ENCODE measurements at regions not wholly inside any gene's neighbourhood (a gene's known extent, or its start where the extent isn't known, plus 50 kb on each side); places are given as distances from the start of the nearest gene placed in this dataset.

DNA sequence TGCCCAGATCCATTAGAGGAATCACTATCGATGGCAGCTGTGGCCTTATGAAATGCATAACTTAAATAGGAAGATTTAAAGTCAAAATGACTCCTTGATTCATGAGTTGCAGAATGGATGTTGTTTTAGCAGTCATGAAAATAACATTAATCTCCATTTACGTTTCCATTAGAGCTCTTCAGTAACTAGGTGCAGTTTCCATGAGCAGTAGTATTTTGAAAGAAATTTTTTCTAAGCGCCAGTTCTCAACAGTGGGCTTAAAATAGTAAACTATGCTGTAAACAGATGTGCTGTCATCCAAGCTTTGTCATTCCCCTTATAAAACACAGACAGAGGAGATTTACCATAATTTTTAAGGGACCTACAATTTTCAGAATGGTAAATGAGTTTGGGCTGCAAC, 1414.1 kb downstream of the LRRC4C start:
- ChIA-PET CTCF (no interaction called here), POLR2A (no interaction called here)

DNA sequence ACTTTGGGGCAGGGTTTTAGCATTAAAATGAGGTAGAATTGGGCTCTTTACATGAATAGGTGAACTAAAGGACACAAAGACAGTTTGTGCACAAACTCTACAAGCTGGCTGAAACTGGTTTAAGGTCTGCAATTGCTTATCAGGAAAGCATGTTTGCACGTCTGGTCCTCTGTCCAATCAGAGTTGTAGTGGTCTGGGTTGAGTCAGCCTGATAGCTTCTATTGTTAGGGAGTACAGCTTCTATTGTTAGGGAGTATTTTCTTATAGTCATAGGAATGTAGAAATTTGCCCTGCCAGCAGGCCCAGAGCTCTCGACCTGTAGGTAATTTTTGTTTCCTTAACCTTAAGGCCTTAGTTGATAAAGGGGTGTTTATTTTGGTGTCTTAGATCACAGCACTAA, 1422.4 kb downstream of the LRRC4C start:
- no peak for DNase-seq
- Histone ChIP-seq H3K27me3 (ENCODE audit: insufficient read depth) (no peaks in the 10 kb centered on the region), H3K9me2 (no peaks in the 10 kb centered on the region), H3K4me2 (no peak overlapping the region), H3K27ac (ENCODE audit: low read depth in 2 of 2, low read length in 1 of 2) (no peak overlapping the region), H3K4me1 (ENCODE audit: control insufficient read depth in 1 of 2, insufficient read depth in 2 of 2, low read depth in 1 of 2, low read length in 1 of 2) (no peaks in the 10 kb centered on the region), H3K9me3 (no peaks in the 10 kb centered on the region), H3K4me3 (ENCODE audit: low read depth in 2 of 2, low read length in 1 of 2) (no peak overlapping the region), H3F3A (replicated peaks; ENCODE audit: insufficient read depth) (no peaks in the 10 kb centered on the region), H3K79me2 (ENCODE audit: insufficient read depth) (no peaks in the 10 kb centered on the region), H3K9ac (no peak overlapping the region), H2AFZ (ENCODE audit: low read depth) (no peak overlapping the region), H3K36me3 (replicated peaks in 1 of 2; ENCODE audit: control insufficient read depth in 1 of 2, insufficient read depth in 2 of 2, low read length in 1 of 2) (no peaks in the 10 kb centered on the region), H4K20me1 (ENCODE audit: insufficient read depth) (no peaks in the 10 kb centered on the region)
- POLR2A ChIA-PET: no interaction called here
- WGBS (ENCODE audit: low lambda C conversion rate): 3% methylated on average over 2 of the region's 2 CpGs
- CTCF ChIA-PET: no interaction called here
- TF ChIP-seq RFX5 (IDR thresholded peaks at IDR 0.05; ENCODE audit: low read length): no peak
- no peak for TF ChIP-seq RCOR1 (IDR thresholded peaks at IDR 0.05; ENCODE audit: low read length)
- no peak for TF ChIP-seq FOSL2 (IDR thresholded peaks at IDR 0.05; ENCODE audit: borderline replicate concordance, low read depth)
- no peak for TF ChIP-seq SMC3 (IDR thresholded peaks at IDR 0.05; ENCODE audit: low read depth, low read length)
- TF ChIP-seq TCF12 (IDR thresholded peaks at IDR 0.05): no peak
- TF ChIP-seq, protein P1, sequence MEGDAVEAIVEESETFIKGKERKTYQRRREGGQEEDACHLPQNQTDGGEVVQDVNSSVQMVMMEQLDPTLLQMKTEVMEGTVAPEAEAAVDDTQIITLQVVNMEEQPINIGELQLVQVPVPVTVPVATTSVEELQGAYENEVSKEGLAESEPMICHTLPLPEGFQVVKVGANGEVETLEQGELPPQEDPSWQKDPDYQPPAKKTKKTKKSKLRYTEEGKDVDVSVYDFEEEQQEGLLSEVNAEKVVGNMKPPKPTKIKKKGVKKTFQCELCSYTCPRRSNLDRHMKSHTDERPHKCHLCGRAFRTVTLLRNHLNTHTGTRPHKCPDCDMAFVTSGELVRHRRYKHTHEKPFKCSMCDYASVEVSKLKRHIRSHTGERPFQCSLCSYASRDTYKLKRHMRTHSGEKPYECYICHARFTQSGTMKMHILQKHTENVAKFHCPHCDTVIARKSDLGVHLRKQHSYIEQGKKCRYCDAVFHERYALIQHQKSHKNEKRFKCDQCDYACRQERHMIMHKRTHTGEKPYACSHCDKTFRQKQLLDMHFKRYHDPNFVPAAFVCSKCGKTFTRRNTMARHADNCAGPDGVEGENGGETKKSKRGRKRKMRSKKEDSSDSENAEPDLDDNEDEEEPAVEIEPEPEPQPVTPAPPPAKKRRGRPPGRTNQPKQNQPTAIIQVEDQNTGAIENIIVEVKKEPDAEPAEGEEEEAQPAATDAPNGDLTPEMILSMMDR (IDR thresholded peaks at IDR 0.05): no peak
- no peak for TF ChIP-seq MXI1 (IDR thresholded peaks at IDR 0.05; ENCODE audit: low read depth, low read length)
- TF ChIP-seq, protein P2, sequence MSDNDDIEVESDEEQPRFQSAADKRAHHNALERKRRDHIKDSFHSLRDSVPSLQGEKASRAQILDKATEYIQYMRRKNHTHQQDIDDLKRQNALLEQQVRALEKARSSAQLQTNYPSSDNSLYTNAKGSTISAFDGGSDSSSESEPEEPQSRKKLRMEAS (IDR thresholded peaks at IDR 0.05; ENCODE audit: low read depth): no peak
- TF ChIP-seq YY1 (IDR thresholded peaks at IDR 0.05; ENCODE audit: low read depth): no peak
- TF ChIP-seq TAF1 (IDR thresholded peaks at IDR 0.05; ENCODE audit: borderline replicate concordance, low read depth, low read length): no peak
- TF ChIP-seq, protein P3, sequence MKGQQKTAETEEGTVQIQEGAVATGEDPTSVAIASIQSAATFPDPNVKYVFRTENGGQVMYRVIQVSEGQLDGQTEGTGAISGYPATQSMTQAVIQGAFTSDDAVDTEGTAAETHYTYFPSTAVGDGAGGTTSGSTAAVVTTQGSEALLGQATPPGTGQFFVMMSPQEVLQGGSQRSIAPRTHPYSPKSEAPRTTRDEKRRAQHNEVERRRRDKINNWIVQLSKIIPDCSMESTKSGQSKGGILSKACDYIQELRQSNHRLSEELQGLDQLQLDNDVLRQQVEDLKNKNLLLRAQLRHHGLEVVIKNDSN (IDR thresholded peaks at IDR 0.05; ENCODE audit: borderline replicate concordance, low read depth): no peak
- TF ChIP-seq, protein P4, sequence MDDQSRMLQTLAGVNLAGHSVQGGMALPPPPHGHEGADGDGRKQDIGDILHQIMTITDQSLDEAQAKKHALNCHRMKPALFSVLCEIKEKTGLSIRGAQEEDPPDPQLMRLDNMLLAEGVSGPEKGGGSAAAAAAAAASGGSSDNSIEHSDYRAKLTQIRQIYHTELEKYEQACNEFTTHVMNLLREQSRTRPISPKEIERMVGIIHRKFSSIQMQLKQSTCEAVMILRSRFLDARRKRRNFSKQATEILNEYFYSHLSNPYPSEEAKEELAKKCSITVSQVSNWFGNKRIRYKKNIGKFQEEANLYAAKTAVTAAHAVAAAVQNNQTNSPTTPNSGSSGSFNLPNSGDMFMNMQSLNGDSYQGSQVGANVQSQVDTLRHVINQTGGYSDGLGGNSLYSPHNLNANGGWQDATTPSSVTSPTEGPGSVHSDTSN (IDR thresholded peaks at IDR 0.05): no peak
- TF ChIP-seq EZH2phosphoT487 (IDR thresholded peaks at IDR 0.05; ENCODE audit: borderline replicate concordance, low read depth): no peak
- no peak for TF ChIP-seq RXRA (IDR thresholded peaks at IDR 0.05; ENCODE audit: borderline replicate concordance, low read depth)
- no peak for TF ChIP-seq GATA2 (CRISPR knock-in tag; IDR thresholded peaks at IDR 0.05)
- TF ChIP-seq GABPA (IDR thresholded peaks at IDR 0.05; ENCODE audit: low read depth): no peak
- TF ChIP-seq, protein P5, sequence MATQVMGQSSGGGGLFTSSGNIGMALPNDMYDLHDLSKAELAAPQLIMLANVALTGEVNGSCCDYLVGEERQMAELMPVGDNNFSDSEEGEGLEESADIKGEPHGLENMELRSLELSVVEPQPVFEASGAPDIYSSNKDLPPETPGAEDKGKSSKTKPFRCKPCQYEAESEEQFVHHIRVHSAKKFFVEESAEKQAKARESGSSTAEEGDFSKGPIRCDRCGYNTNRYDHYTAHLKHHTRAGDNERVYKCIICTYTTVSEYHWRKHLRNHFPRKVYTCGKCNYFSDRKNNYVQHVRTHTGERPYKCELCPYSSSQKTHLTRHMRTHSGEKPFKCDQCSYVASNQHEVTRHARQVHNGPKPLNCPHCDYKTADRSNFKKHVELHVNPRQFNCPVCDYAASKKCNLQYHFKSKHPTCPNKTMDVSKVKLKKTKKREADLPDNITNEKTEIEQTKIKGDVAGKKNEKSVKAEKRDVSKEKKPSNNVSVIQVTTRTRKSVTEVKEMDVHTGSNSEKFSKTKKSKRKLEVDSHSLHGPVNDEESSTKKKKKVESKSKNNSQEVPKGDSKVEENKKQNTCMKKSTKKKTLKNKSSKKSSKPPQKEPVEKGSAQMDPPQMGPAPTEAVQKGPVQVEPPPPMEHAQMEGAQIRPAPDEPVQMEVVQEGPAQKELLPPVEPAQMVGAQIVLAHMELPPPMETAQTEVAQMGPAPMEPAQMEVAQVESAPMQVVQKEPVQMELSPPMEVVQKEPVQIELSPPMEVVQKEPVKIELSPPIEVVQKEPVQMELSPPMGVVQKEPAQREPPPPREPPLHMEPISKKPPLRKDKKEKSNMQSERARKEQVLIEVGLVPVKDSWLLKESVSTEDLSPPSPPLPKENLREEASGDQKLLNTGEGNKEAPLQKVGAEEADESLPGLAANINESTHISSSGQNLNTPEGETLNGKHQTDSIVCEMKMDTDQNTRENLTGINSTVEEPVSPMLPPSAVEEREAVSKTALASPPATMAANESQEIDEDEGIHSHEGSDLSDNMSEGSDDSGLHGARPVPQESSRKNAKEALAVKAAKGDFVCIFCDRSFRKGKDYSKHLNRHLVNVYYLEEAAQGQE (IDR thresholded peaks at IDR 0.05; ENCODE audit: low read depth, low read length): no peak
- TF ChIP-seq ELF1 (IDR thresholded peaks at IDR 0.05): no peak
- TF ChIP-seq EP300 (IDR thresholded peaks at IDR 0.05; ENCODE audit: borderline replicate concordance in 1 of 2, low read depth in 1 of 2, low read length in 1 of 2): no peak
- no peak for TF ChIP-seq SIN3A (IDR thresholded peaks at IDR 0.05; ENCODE audit: borderline replicate concordance, low read depth, low read length)

More for the DNA sequence above, 1414.1 kb downstream of the LRRC4C start:
- Histone ChIP-seq H2AFZ (ENCODE audit: low read depth) (no peak overlapping the region), H3K27me3 (ENCODE audit: insufficient read depth) (no peaks in the 10 kb centered on the region), H3K4me3 (ENCODE audit: low read depth in 2 of 2, low read length in 1 of 2) (no peak overlapping the region), H3K36me3 (replicated peaks in 1 of 2; ENCODE audit: control insufficient read depth in 1 of 2, insufficient read depth in 2 of 2, low read length in 1 of 2) (no peaks in the 10 kb centered on the region), H3K4me2 (no peak overlapping the region), H3K79me2 (ENCODE audit: insufficient read depth) (no peaks in the 10 kb centered on the region), H3K9ac (no peak overlapping the region), H3F3A (replicated peaks; ENCODE audit: insufficient read depth) (no peaks in the 10 kb centered on the region), H4K20me1 (ENCODE audit: insufficient read depth) (no peaks in the 10 kb centered on the region), H3K9me3 (no peaks in the 10 kb centered on the region), H3K9me2 (no peaks in the 10 kb centered on the region), H3K27ac (ENCODE audit: low read depth in 2 of 2, low read length in 1 of 2) (no peak overlapping the region), H3K4me1 (ENCODE audit: control insufficient read depth in 1 of 2, insufficient read depth in 2 of 2, low read depth in 1 of 2, low read length in 1 of 2) (no peaks in the 10 kb centered on the region)
- 23% methylated on average over 3 of the region's 3 CpGs for WGBS (ENCODE audit: low lambda C conversion rate)
- no peak for DNase-seq
- no peak for TF ChIP-seq NRF1 (IDR thresholded peaks at IDR 0.05; ENCODE audit: low read depth, low read length)

Measured in SK-N-SH (cell line).